ENCODE measurements at regions not wholly inside any gene's neighbourhood (a gene's known extent, or its start where the extent isn't known, plus 50 kb on each side); places are given as distances from the start of the nearest gene placed in this dataset.

- Mint-ChIP-seq H3K4me3 (no peak overlapping the region), H3K27ac (no peak overlapping the region), H3K4me1 (no peaks in the 10 kb centered on the region), H3K9me3 (peaks cover 5 to 16% of the 10 kb centered on the region in 2 donors), H3K27me3 (no peaks in the 10 kb centered on the region)
- no peak for DNase-seq
- ATAC-seq, result no peak
Measured at GRCh38 chr2:34332813-34333212, 733.7 kb upstream of the FAM98A start.

- H3K4me1 Mint-ChIP-seq, result no peaks in the 10 kb centered on the region
- no peaks in the 10 kb centered on the region for H3K27me3 Mint-ChIP-seq
- no peak overlapping the region for H3K4me3 Mint-ChIP-seq
- ATAC-seq, result no peak
- no peak overlapping the region for H3K27ac Mint-ChIP-seq
- no peak for DNase-seq
- H3K9me3 Mint-ChIP-seq, result peaks cover 7 to 10% of the 10 kb centered on the region in 2 donors
Measured at GRCh38 chr2:34320056-34320455, 721.0 kb upstream of the FAM98A start.

GRCh38 chr2:34317797-34318196 lies 718.7 kb upstream of the FAM98A start:
- no peak overlapping the region for H3K27ac Mint-ChIP-seq
- DNase-seq, result no peak

GRCh38 chr2:34316788-34317187 lies 717.7 kb upstream of the FAM98A start:
- no peaks in the 10 kb centered on the region for H3K4me1 Mint-ChIP-seq
- ATAC-seq, result no peak

More at GRCh38 chr2:34317797-34318196, 718.7 kb upstream of the FAM98A start:
- ATAC-seq, result no peak
- no peaks in the 10 kb centered on the region for H3K4me1 Mint-ChIP-seq
- no peaks in the 10 kb centered on the region for H3K27me3 Mint-ChIP-seq
- no peak overlapping the region for H3K4me3 Mint-ChIP-seq
- peaks cover 7 to 10% of the 10 kb centered on the region in 2 donors for H3K9me3 Mint-ChIP-seq

GRCh38 chr2:34311816-34312215 lies 712.7 kb upstream of the FAM98A start:
- peaks cover 8 to 14% of the 10 kb centered on the region in 2 donors for H3K9me3 Mint-ChIP-seq
- H3K4me3 Mint-ChIP-seq, result no peak overlapping the region
- no peak for DNase-seq
- H3K27ac Mint-ChIP-seq, result no peak overlapping the region
- H3K4me1 Mint-ChIP-seq, result no peaks in the 10 kb centered on the region
- no peak for ATAC-seq
- H3K27me3 Mint-ChIP-seq, result no peaks in the 10 kb centered on the region

More at GRCh38 chr2:34316788-34317187, 717.7 kb upstream of the FAM98A start:
- Mint-ChIP-seq H3K27me3 (no peaks in the 10 kb centered on the region), H3K9me3 (peaks cover 14 to 18% of the 10 kb centered on the region in 2 donors), H3K27ac (no peak overlapping the region), H3K4me3 (no peak overlapping the region)
- DNase-seq, result no peak

- DNase-seq, result no peak
- Mint-ChIP-seq H3K4me3 (no peak overlapping the region), H3K4me1 (no peaks in the 10 kb centered on the region), H3K9me3 (peaks cover 8% of the 10 kb centered on the region in 2 donors), H3K27ac (no peak overlapping the region), H3K27me3 (no peaks in the 10 kb centered on the region)
- no peak for ATAC-seq
Measured at GRCh38 chr2:34308140-34308539, 709.0 kb upstream of the FAM98A start.

GRCh38 chr2:34307636-34308035 lies 708.5 kb upstream of the FAM98A start:
- DNase-seq (no peak), ATAC-seq (no peak)
- no peaks in the 10 kb centered on the region for H3K27me3 Mint-ChIP-seq
- no peak overlapping the region for H3K27ac Mint-ChIP-seq
- no peak overlapping the region for H3K4me3 Mint-ChIP-seq
- peaks cover 7 to 8% of the 10 kb centered on the region in 2 donors for H3K9me3 Mint-ChIP-seq
- H3K4me1 Mint-ChIP-seq, result no peaks in the 10 kb centered on the region

GRCh38 chr2:34306745-34307144 lies 707.6 kb upstream of the FAM98A start:
- Mint-ChIP-seq H3K27me3 (no peaks in the 10 kb centered on the region), H3K9me3 (no peaks in the 10 kb centered on the region), H3K4me1 (no peaks in the 10 kb centered on the region), H3K4me3 (no peak overlapping the region), H3K27ac (no peak overlapping the region)
- ATAC-seq (no peak), DNase-seq (no peak)

- Mint-ChIP-seq H3K4me3 (no peak overlapping the region), H3K27me3 (no peaks in the 10 kb centered on the region), H3K4me1 (no peaks in the 10 kb centered on the region), H3K27ac (no peak overlapping the region), H3K9me3 (no peaks in the 10 kb centered on the region)
- ATAC-seq, result no peak
- DNase-seq, result no peak
Measured at GRCh38 chr2:34305587-34305986, 706.5 kb upstream of the FAM98A start.

- ATAC-seq, result no peak
- peaks cover 5 to 7% of the 10 kb centered on the region in 2 donors for H3K9me3 Mint-ChIP-seq
- no peak overlapping the region for H3K4me3 Mint-ChIP-seq
- H3K4me1 Mint-ChIP-seq, result no peaks in the 10 kb centered on the region
- H3K27ac Mint-ChIP-seq, result no peak overlapping the region
- no peak for DNase-seq
- no peaks in the 10 kb centered on the region for H3K27me3 Mint-ChIP-seq
Measured at GRCh38 chr2:34294961-34295360, 695.9 kb upstream of the FAM98A start.

- DNase-seq, result no peak
- Mint-ChIP-seq H3K4me3 (no peak overlapping the region), H3K27ac (no peak overlapping the region)
Measured at GRCh38 chr2:34291076-34291475, 692.0 kb upstream of the FAM98A start.

GRCh38 chr2:34288016-34288415 lies 688.9 kb upstream of the FAM98A start:
- Mint-ChIP-seq H3K9me3 (peaks cover 0 to 4% of the 10 kb centered on the region in 2 donors), H3K4me1 (no peaks in the 10 kb centered on the region), H3K27me3 (no peaks in the 10 kb centered on the region), H3K4me3 (no peak overlapping the region), H3K27ac (no peak overlapping the region)
- ATAC-seq (no peak), DNase-seq (no peak)

More at GRCh38 chr2:34291076-34291475, 692.0 kb upstream of the FAM98A start:
- Mint-ChIP-seq H3K27me3 (no peaks in the 10 kb centered on the region), H3K9me3 (peaks cover 4 to 7% of the 10 kb centered on the region in 2 donors), H3K4me1 (no peaks in the 10 kb centered on the region)
- ATAC-seq, result no peak

- DNase-seq (no peak), ATAC-seq (no peak)
- no peak overlapping the region for H3K27ac Mint-ChIP-seq
- H3K27me3 Mint-ChIP-seq, result no peaks in the 10 kb centered on the region
- no peak overlapping the region for H3K4me3 Mint-ChIP-seq
- H3K4me1 Mint-ChIP-seq, result no peaks in the 10 kb centered on the region
- H3K9me3 Mint-ChIP-seq, result peaks cover 0 to 8% of the 10 kb centered on the region in 2 donors
Measured at GRCh38 chr2:34280606-34281005, 681.5 kb upstream of the FAM98A start.

- Mint-ChIP-seq H3K27me3 (no peaks in the 10 kb centered on the region), H3K27ac (no peak overlapping the region), H3K9me3 (peaks cover 12 to 14% of the 10 kb centered on the region in 2 donors), H3K4me3 (no peak overlapping the region), H3K4me1 (no peaks in the 10 kb centered on the region)
- ATAC-seq (peak; percentile 43), DNase-seq (no peak)
Measured at GRCh38 chr2:34266908-34267697, 668.0 kb upstream of the FAM98A start.

- no peaks in the 10 kb centered on the region for H3K27me3 Mint-ChIP-seq
- H3K4me1 Mint-ChIP-seq, result no peaks in the 10 kb centered on the region
- peaks cover 8 to 19% of the 10 kb centered on the region in 2 donors for H3K9me3 Mint-ChIP-seq
- DNase-seq (no peak), ATAC-seq (no peak)
- no peak overlapping the region for H3K27ac Mint-ChIP-seq
- H3K4me3 Mint-ChIP-seq, result no peak overlapping the region
Measured at GRCh38 chr2:34261701-34262100, 662.6 kb upstream of the FAM98A start.

GRCh38 chr2:34254272-34254878 lies 655.3 kb upstream of the FAM98A start:
- no peaks in the 10 kb centered on the region for H3K27me3 Mint-ChIP-seq
- H3K4me1 Mint-ChIP-seq, result no peaks in the 10 kb centered on the region
- no peak for ATAC-seq
- DNase-seq, result no peak
- H3K9me3 Mint-ChIP-seq, result peaks cover 7 to 14% of the 10 kb centered on the region in 2 donors
- no peak overlapping the region for H3K4me3 Mint-ChIP-seq
- H3K27ac Mint-ChIP-seq, result peak overlapping the region in 1 of 2 donors; percentile 60

Data from stimulated activated naive CD8-positive, alpha-beta T cell treated with anti-CD3 and anti-CD28 coated beads, Interleukin-15, amount 100 ng/mL, for 72 hours (primary cell).